DOHH2 (cell line): ENCODE measurements at regions not wholly inside any gene's neighbourhood (a gene's known extent, or its start where the extent isn't known, plus 50 kb on each side); places are given as distances from the start of the nearest gene placed in this dataset.

Source experiments
- CTCF ChIP-seq: fragments of 200-600 bp; sonication (generic); IDR thresholded peaks from one replicate; pipeline ENCODE4 v1.5.1; 2014; ENCODE audit warnings: antibody characterized with exemption, mild to moderate bottlenecking, low read depth, low read length; ENCODE audit not compliant: poor library complexity, severe bottlenecking
- EZH2phosphoT487 ChIP-seq: fragments of 200-600 bp; sonication (generic); IDR thresholded peaks from 2 replicates; pipeline ENCODE4 v1.6.1; 2017; ENCODE audit warnings: borderline replicate concordance, mild to moderate bottlenecking, antibody characterized with exemption, low read length, moderate library complexity, mixed read lengths

GRCh38 chr20:11376420-11376819 is 541.3 kb upstream of the BTBD3 start:
- TF ChIP-seq CTCF (no peak), EZH2phosphoT487 (no peak)
